ENCODE measurements at regions not wholly inside any gene's neighbourhood (a gene's known extent, or its start where the extent isn't known, plus 50 kb on each side); places are given as distances from the start of the nearest gene placed in this dataset.
A peak's percentile ranks its signal among the peaks of the same experiment; 100 is the strongest.

- TF ChIP-seq REST (IDR thresholded peaks at IDR 0.05; ENCODE audit: unreplicated experiment) (no peak), POLR2AphosphoS5 (IDR thresholded peaks at IDR 0.05; ENCODE audit: low read depth) (no peak), CTCF (conservative IDR thresholded peaks at IDR 0.05; ENCODE audit: low read depth in 2 of 2) (no peak)
Measured at GRCh38 chr13:61831026-61831425, 415.4 kb upstream of the PCDH20 start (continued).

- H2AFZ ChIP-seq, result peak overlapping the region; percentile 25; the same call in 1 of the 2 replicates
- no peak for TF ChIP-seq ZNF462 (CRISPR knock-in tag; IDR thresholded peaks at IDR 0.05)
- no peak for TF ChIP-seq CREB1 (CRISPR knock-in tag; IDR thresholded peaks at IDR 0.05; ENCODE audit: low read depth)
- no peak for TF ChIP-seq EZH2 (IDR thresholded peaks at IDR 0.05; ENCODE audit: low read depth, unreplicated experiment)
- TF ChIP-seq JUNB (IDR thresholded peaks at IDR 0.05; ENCODE audit: unreplicated experiment), result no peak
- no peak for TF ChIP-seq NANOG (IDR thresholded peaks at IDR 0.05; ENCODE audit: borderline replicate concordance)
- no peak for TF ChIP-seq POLR2AphosphoS5 (IDR thresholded peaks at IDR 0.05; ENCODE audit: low read depth)
- TF ChIP-seq REST (IDR thresholded peaks at IDR 0.05; ENCODE audit: unreplicated experiment), result no peak
- TF ChIP-seq STAT1 (IDR thresholded peaks at IDR 0.05; ENCODE audit: unreplicated experiment), result no peak
- no peak for TF ChIP-seq ZNF331 (CRISPR knock-in tag; IDR thresholded peaks at IDR 0.05; ENCODE audit: low read depth)
Measured at GRCh38 chr13:61830475-61830874, 414.8 kb upstream of the PCDH20 start.

More at GRCh38 chr13:61830475-61830874, 414.8 kb upstream of the PCDH20 start:
- Mint-ChIP-seq H3K9me3 (peaks cover 6% of the 10 kb centered on the region; the same call in 2 of the 3 replicates), H3K4me3 (no peak overlapping the region), H3K27ac (no peak overlapping the region), H3K4me1 (peaks cover 3% of the 10 kb centered on the region), H3K36me3 (ENCODE audit: low read depth) (no peaks in the 10 kb centered on the region), H3K27me3 (ENCODE audit: insufficient read depth, low read depth, poor library complexity) (no peaks in the 10 kb centered on the region)
- ATAC-seq, result no peak
- Histone ChIP-seq H3K4me3 (no peak overlapping the region), H3K4me1 (ENCODE audit: insufficient read depth) (no peaks in the 10 kb centered on the region), H3F3A (replicated peaks; ENCODE audit: low read depth) (no peaks in the 10 kb centered on the region), H3K4me2 (no peak overlapping the region), H3K36me3 (ENCODE audit: insufficient read depth) (no peaks in the 10 kb centered on the region), H3K79me2 (replicated peaks; ENCODE audit: insufficient read depth) (no peaks in the 10 kb centered on the region), H4K20me1 (replicated peaks; ENCODE audit: insufficient read depth) (no peaks in the 10 kb centered on the region), H3K27me3 (ENCODE audit: insufficient read depth) (no peaks in the 10 kb centered on the region), H3K9me2 (ENCODE audit: insufficient read depth) (no peaks in the 10 kb centered on the region), H3K27ac (ENCODE audit: low read depth) (no peak overlapping the region)
- DNase-seq (ENCODE audit: low spot score), result no peak

Data from GM23338 (cell line).